ENCODE measurements at regions not wholly inside any gene's neighbourhood (a gene's known extent, or its start where the extent isn't known, plus 50 kb on each side); places are given as distances from the start of the nearest gene placed in this dataset.

DNA sequence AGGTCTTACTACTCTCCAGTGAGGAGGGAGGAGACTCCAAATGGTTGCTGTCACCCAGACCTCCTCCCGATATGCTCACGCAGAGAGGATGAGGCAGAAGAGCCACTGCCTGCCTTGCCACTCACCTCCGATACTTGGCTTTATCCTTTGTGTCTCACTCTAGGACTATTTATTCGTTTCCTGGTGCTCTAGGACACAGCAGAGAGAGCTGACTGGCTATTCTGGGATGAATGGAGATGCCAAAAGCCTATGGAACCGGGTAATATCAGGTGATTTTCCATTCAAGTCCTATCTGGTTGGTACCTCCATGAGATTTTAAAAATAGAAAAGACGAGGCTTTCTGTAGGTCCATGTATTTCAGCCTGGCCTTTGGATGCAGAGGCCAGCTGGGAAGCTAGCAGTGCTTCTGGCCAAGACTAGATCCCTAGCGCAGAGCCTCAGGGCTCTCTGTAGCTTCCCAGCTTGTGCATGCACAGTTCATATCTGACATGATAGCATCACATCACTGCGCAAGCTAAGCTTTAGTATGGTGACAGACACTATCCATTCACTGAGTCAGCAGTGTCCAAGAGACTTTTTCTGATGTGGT is 239.0 kb upstream of the ANKRD30A start:
- H3K36me3 ChIP-seq (ENCODE audit: control insufficient read depth in 2 of 2, insufficient read depth in 2 of 2, low read length in 1 of 2): no peaks in the 10 kb centered on the region
- no peaks in the 10 kb centered on the region for H3K9me3 ChIP-seq (ENCODE audit: control insufficient read depth in 2 of 2, insufficient read depth in 1 of 2, low read depth in 1 of 2, low read length in 1 of 2)
- H3K4me1 ChIP-seq (ENCODE audit: control insufficient read depth in 2 of 2, insufficient read depth in 2 of 2, low read length in 1 of 2): no peaks in the 10 kb centered on the region
- 77 to 80% methylated on average over 8 of the region's 8 CpGs for WGBS, 2 donors
- no peak overlapping the region for H3K27ac ChIP-seq (ENCODE audit: low read depth in 2 of 2, low read length in 1 of 2)
- H3K4me3 ChIP-seq (ENCODE audit: low read depth in 1 of 2, low read length in 2 of 2): no peak overlapping the region
- peaks cover 0 to 3% of the 10 kb centered on the region in 2 donors for H3K27me3 ChIP-seq (ENCODE audit: control insufficient read depth in 1 of 2, insufficient read depth in 2 of 2, low read length in 2 of 2)

DNA sequence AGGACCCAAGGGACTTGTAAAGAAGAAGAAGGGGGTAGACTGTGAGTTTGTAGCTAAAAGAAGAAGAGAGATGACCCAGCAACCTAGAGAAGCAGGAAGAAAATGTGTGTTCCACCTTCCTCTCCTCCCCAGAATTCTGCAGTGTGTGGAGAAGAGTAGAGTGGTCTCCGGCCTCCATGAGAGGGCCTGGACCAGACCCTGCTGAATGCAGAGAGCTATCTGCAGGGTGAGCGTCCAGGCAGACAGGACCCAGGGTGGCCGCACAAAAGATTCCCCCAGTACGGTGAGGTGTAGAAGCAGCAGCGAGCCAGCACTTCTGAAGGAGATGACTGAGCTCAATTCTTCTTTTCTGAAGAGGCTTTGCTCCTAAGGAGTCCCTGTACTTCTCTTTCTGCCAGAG is 239.7 kb upstream of the ANKRD30A start:
- WGBS, 2 donors: 86 to 87% methylated on average over 5 of the region's 5 CpGs
- Histone ChIP-seq H3K27ac (ENCODE audit: low read depth in 2 of 2, low read length in 1 of 2) (no peak overlapping the region), H3K9me3 (ENCODE audit: control insufficient read depth in 2 of 2, insufficient read depth in 1 of 2, low read depth in 1 of 2, low read length in 1 of 2) (no peaks in the 10 kb centered on the region), H3K27me3 (ENCODE audit: control insufficient read depth in 1 of 2, insufficient read depth in 2 of 2, low read length in 2 of 2) (peaks cover 0 to 3% of the 10 kb centered on the region in 2 donors), H3K4me3 (ENCODE audit: low read depth in 1 of 2, low read length in 2 of 2) (no peak overlapping the region), H3K36me3 (ENCODE audit: control insufficient read depth in 2 of 2, insufficient read depth in 2 of 2, low read length in 1 of 2) (no peaks in the 10 kb centered on the region), H3K4me1 (ENCODE audit: control insufficient read depth in 2 of 2, insufficient read depth in 2 of 2, low read length in 1 of 2) (no peaks in the 10 kb centered on the region)

DNA sequence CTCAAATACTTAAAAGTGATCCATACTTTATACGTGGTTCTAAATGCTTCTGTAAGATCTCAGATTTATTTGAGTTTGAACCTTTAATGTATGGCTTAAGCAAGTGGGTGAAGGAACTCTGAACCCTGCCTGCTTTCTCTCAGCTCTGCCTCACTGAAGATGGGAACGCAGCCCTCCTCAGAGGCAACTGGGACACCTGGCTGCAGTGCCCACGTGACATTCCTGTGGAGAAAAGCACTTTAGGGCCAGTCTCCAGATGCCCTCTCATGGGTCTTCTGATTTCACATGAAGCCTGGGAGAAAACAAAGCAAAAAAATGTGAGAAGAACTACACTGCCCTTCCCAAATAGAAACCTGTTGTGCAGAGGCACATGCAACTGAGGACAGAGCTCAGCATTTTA is 242.6 kb upstream of the ANKRD30A start:
- no peak overlapping the region for H3K4me3 ChIP-seq (ENCODE audit: low read depth in 1 of 2, low read length in 2 of 2)
- no peaks in the 10 kb centered on the region for H3K4me1 ChIP-seq (ENCODE audit: control insufficient read depth in 2 of 2, insufficient read depth in 2 of 2, low read length in 1 of 2)
- WGBS, 2 donors: 67 to 70% methylated on average over 3 of the region's 3 CpGs
- no peaks in the 10 kb centered on the region for H3K9me3 ChIP-seq (ENCODE audit: control insufficient read depth in 2 of 2, insufficient read depth in 1 of 2, low read depth in 1 of 2, low read length in 1 of 2)
- H3K27me3 ChIP-seq (ENCODE audit: control insufficient read depth in 1 of 2, insufficient read depth in 2 of 2, low read length in 2 of 2): peaks cover 0 to 3% of the 10 kb centered on the region in 2 donors
- no peaks in the 10 kb centered on the region for H3K36me3 ChIP-seq (ENCODE audit: control insufficient read depth in 2 of 2, insufficient read depth in 2 of 2, low read length in 1 of 2)
- H3K27ac ChIP-seq (ENCODE audit: low read depth in 2 of 2, low read length in 1 of 2): no peak overlapping the region

DNA sequence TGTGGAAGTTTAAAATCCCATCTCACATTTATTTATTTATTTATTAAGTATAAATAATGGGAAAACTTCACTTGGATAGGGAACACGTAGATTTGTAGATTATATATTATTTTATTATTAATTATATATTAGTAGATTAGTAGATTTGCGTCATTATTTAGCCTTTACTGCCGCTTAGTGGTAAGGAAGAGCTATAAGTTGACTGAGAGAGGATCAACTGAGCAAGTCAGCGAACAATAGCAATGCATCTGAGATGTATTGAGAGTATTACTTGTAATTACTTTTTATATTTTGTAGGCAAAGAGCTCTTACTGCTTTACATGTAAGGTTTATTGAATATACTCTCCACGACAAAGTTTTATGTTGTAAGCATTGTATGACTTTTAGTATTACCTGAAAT is 244.5 kb upstream of the ANKRD30A start:
- Histone ChIP-seq H3K4me3 (ENCODE audit: low read depth in 1 of 2, low read length in 2 of 2) (no peak overlapping the region), H3K4me1 (ENCODE audit: control insufficient read depth in 2 of 2, insufficient read depth in 2 of 2, low read length in 1 of 2) (no peaks in the 10 kb centered on the region), H3K9me3 (ENCODE audit: control insufficient read depth in 2 of 2, insufficient read depth in 1 of 2, low read depth in 1 of 2, low read length in 1 of 2) (no peaks in the 10 kb centered on the region), H3K36me3 (ENCODE audit: control insufficient read depth in 2 of 2, insufficient read depth in 2 of 2, low read length in 1 of 2) (no peaks in the 10 kb centered on the region), H3K27ac (ENCODE audit: low read depth in 2 of 2, low read length in 1 of 2) (no peak overlapping the region), H3K27me3 (ENCODE audit: control insufficient read depth in 1 of 2, insufficient read depth in 2 of 2, low read length in 2 of 2) (peaks cover 0 to 3% of the 10 kb centered on the region in 2 donors)
- 7 to 9% methylated on average over 5 of the region's 5 CpGs for WGBS, 2 donors

DNA sequence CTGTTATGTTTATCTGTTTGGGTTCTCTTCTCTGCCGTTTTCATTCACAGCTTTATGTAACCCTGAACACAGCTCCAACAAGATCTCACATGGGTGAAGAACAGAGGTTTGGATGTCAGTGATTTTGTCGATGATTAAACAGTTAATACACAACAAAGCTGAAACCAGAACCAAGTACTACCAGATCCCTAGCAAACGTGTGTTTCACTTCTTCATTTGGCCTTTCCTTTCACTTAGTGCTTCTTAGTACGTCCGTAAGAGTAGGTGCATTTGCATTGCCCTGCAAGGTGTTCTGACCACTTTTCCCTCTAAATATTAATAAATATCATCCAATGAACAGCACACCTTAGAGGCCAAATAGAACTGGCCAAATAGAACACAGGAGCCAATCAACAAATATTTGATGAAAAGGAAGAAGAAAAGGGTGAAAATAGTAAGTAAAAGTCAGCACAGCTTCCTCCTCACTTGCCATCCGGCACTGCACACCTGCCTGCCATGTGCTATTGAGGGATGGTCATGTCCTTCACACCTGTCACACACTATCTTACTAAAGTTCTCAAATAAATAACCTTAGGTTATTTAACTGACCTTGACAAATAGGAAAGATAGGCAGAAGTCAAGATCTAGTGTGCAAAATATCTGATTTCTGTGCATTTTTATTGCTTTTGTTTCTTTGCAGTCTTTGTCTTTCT is 252.6 kb upstream of the ANKRD30A start:
- H3K27me3 ChIP-seq (ENCODE audit: control insufficient read depth in 1 of 2, insufficient read depth in 2 of 2, low read length in 2 of 2): no peaks in the 10 kb centered on the region
- peaks cover 0 to 2% of the 10 kb centered on the region in 2 donors for H3K9me3 ChIP-seq (ENCODE audit: control insufficient read depth in 2 of 2, insufficient read depth in 1 of 2, low read depth in 1 of 2, low read length in 1 of 2)
- WGBS, 2 donors: 63 to 71% methylated on average over 6 of the region's 6 CpGs
- no peak overlapping the region for H3K4me3 ChIP-seq (ENCODE audit: low read depth in 1 of 2, low read length in 2 of 2)
- H3K36me3 ChIP-seq (ENCODE audit: control insufficient read depth in 2 of 2, insufficient read depth in 2 of 2, low read length in 1 of 2): no peaks in the 10 kb centered on the region
- no peaks in the 10 kb centered on the region for H3K4me1 ChIP-seq (ENCODE audit: control insufficient read depth in 2 of 2, insufficient read depth in 2 of 2, low read length in 1 of 2)
- no peak overlapping the region for H3K27ac ChIP-seq (ENCODE audit: low read depth in 2 of 2, low read length in 1 of 2)

DNA sequence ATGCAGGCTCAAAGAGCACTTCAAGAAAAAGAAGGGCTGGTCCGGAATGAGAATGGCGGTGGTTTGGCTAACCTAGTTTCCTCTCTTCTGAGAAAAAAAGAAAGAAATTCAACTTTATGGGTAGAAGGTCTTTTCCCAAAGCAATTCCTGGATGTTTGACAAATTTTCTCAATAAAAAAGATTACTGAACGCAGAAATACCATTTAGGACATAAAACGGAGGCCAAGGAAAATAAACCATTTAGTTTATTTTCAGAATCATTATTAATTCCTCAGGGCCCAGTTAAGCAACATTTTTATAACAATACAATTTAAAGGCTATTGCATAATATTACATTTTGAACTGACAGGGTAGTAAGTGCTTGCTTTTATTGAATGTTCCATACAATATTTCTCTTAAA is 284.6 kb upstream of the ANKRD30A start:
- 62 to 63% methylated on average over 4 of the region's 4 CpGs for WGBS, 2 donors
- Histone ChIP-seq H3K4me1 (ENCODE audit: control insufficient read depth in 2 of 2, insufficient read depth in 2 of 2, low read length in 1 of 2) (no peaks in the 10 kb centered on the region), H3K9me3 (ENCODE audit: control insufficient read depth in 2 of 2, insufficient read depth in 1 of 2, low read depth in 1 of 2, low read length in 1 of 2) (no peaks in the 10 kb centered on the region), H3K27me3 (ENCODE audit: control insufficient read depth in 1 of 2, insufficient read depth in 2 of 2, low read length in 2 of 2) (no peaks in the 10 kb centered on the region), H3K36me3 (ENCODE audit: control insufficient read depth in 2 of 2, insufficient read depth in 2 of 2, low read length in 1 of 2) (no peaks in the 10 kb centered on the region), H3K4me3 (ENCODE audit: low read depth in 1 of 2, low read length in 2 of 2) (no peak overlapping the region), H3K27ac (ENCODE audit: low read depth in 2 of 2, low read length in 1 of 2) (no peak overlapping the region)

DNA sequence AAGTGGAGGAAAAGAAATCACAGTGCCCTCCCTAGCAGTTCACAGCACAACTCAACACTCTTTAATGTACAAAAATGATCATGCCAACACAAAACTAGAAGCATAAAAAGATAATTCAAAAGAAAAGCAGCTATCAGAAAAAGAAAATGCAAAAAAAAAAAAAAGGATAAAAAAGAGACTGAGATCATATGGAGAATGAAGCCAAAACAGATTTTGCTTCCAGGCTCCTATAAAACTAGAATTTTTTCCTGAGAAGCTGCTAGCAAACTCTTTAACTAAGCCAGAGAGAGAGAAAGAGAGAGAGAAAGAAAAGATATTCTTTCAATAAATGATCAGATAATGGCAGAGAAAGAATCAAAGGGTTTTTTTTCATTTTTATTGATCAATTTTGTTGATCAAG is 288.0 kb upstream of the ANKRD30A start:
- H3K36me3 ChIP-seq (ENCODE audit: control insufficient read depth in 2 of 2, insufficient read depth in 2 of 2, low read length in 1 of 2): no peaks in the 10 kb centered on the region
- H3K9me3 ChIP-seq (ENCODE audit: control insufficient read depth in 2 of 2, insufficient read depth in 1 of 2, low read depth in 1 of 2, low read length in 1 of 2): no peaks in the 10 kb centered on the region
- H3K27ac ChIP-seq (ENCODE audit: low read depth in 2 of 2, low read length in 1 of 2): no peak overlapping the region
- no peak overlapping the region for H3K4me3 ChIP-seq (ENCODE audit: low read depth in 1 of 2, low read length in 2 of 2)
- no peaks in the 10 kb centered on the region for H3K27me3 ChIP-seq (ENCODE audit: control insufficient read depth in 1 of 2, insufficient read depth in 2 of 2, low read length in 2 of 2)
- H3K4me1 ChIP-seq (ENCODE audit: control insufficient read depth in 2 of 2, insufficient read depth in 2 of 2, low read length in 1 of 2): no peaks in the 10 kb centered on the region

DNA sequence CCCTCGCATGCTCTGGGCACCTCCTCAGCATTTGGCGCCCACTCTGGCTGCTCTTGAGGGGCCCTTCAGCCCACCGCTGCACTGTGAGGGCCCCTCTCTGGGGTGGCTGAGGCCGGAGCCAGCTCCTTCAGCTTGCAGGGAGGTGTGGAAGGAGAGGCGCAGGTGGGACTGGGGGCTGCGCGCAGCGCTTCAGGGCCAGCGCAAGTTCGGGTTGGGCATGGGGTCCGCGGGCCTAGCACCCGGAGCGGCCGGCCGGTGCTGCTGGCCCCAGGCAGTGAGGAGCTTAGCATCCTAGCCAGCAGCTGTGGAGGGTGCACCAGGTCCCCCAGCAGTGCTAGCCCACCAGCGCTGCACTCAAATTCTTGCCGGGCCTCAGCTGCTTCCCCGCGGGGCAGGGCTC is 305.6 kb upstream of the ANKRD30A start:
- Histone ChIP-seq H3K27ac (ENCODE audit: low read depth in 2 of 2, low read length in 1 of 2) (no peak overlapping the region), H3K4me1 (ENCODE audit: control insufficient read depth in 2 of 2, insufficient read depth in 2 of 2, low read length in 1 of 2) (no peaks in the 10 kb centered on the region), H3K9me3 (ENCODE audit: control insufficient read depth in 2 of 2, insufficient read depth in 1 of 2, low read depth in 1 of 2, low read length in 1 of 2) (peaks cover 0 to 4% of the 10 kb centered on the region in 2 donors), H3K27me3 (ENCODE audit: control insufficient read depth in 1 of 2, insufficient read depth in 2 of 2, low read length in 2 of 2) (no peaks in the 10 kb centered on the region), H3K4me3 (ENCODE audit: low read depth in 1 of 2, low read length in 2 of 2) (no peak overlapping the region), H3K36me3 (ENCODE audit: control insufficient read depth in 2 of 2, insufficient read depth in 2 of 2, low read length in 1 of 2) (no peaks in the 10 kb centered on the region)
- 92 to 96% methylated on average over 20 of the region's 20 CpGs for WGBS, 2 donors

DNA sequence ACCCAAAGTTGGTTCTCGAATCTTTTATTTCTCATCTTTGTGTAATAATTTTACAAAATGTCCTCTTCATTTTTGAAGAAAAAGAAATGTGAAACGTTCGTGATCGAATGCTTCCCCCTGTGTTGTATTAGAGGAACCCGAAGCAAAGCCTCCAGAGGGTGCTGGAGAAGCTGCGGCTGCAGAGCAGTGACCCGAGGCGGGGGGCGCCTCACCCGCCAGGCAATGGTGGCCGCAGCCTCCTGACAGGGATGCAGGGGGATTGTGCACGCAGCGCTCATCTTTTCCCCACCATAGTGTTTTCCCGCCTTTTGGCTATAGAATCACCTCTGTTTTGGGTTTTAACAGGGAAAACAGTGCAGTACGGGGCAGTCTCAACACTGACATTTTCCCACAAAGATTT is 307.5 kb upstream of the ANKRD30A start:
- Histone ChIP-seq H3K4me1 (ENCODE audit: control insufficient read depth in 2 of 2, insufficient read depth in 2 of 2, low read length in 1 of 2) (no peaks in the 10 kb centered on the region), H3K4me3 (ENCODE audit: low read depth in 1 of 2, low read length in 2 of 2) (no peak overlapping the region), H3K9me3 (ENCODE audit: control insufficient read depth in 2 of 2, insufficient read depth in 1 of 2, low read depth in 1 of 2, low read length in 1 of 2) (peaks cover 0 to 4% of the 10 kb centered on the region in 2 donors), H3K36me3 (ENCODE audit: control insufficient read depth in 2 of 2, insufficient read depth in 2 of 2, low read length in 1 of 2) (no peaks in the 10 kb centered on the region), H3K27ac (ENCODE audit: low read depth in 2 of 2, low read length in 1 of 2) (no peak overlapping the region), H3K27me3 (ENCODE audit: control insufficient read depth in 1 of 2, insufficient read depth in 2 of 2, low read length in 2 of 2) (no peaks in the 10 kb centered on the region)
- 82 to 85% methylated on average over 15 of the region's 15 CpGs for WGBS, 2 donors
